ENCODE measurements at regions not wholly inside any gene's neighbourhood (a gene's known extent, or its start where the extent isn't known, plus 50 kb on each side); places are given as distances from the start of the nearest gene placed in this dataset.
"Not testable (repeated sequence)": the region's sequence is repeated elsewhere in the genome, so short reads cannot be mapped to it uniquely, and the experiment has no call there.

DNA sequence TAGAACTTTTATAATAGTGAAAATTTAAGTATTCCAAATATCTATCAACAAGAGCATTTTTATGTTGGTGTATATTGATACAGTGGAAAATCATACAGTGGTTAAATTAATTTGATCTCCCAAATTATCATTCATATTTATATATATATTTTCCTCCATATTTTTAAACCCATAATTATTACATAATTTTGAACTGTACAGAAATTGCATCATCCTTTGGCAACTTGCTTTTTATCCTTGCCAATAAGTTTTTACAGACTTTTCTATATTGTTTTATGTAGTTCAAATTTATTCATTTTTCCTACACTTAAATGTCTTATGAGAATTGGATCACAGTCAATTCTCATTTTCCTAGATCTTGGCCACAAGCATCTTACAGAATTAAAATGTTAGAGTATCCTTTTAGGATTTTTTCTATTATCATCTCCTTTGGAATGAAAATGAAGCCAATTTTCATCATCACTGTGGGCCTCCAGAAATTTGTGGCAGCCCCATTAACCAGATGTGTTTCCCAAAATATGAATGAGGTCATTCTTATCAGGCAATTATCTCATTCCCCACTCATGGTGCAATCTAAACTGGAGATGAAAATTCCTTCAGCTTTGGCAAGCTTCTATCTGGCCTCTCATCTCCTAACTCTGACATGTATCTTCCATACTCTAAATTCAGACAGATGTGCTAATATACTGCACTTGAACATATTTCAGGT lies 94.2 kb upstream of the DLGAP1 start:
- no peak overlapping the region for H3K4me3 ChIP-seq (ENCODE audit: extremely low read depth, insufficient read depth, low read length, poor library complexity, severe bottlenecking)
- no peaks in the 10 kb centered on the region for H3K9me3 ChIP-seq (ENCODE audit: control insufficient read depth, low read length)
- H3K27ac ChIP-seq (ENCODE audit: low read depth, low read length, severe bottlenecking): peak overlapping the region; percentile 46
- H3K4me1 ChIP-seq (ENCODE audit: control insufficient read depth, insufficient read depth, low read length, poor library complexity, severe bottlenecking): peaks cover 5% of the 10 kb centered on the region
- H3K36me3 ChIP-seq (ENCODE audit: control insufficient read depth, insufficient read depth, low read length): no peaks in the 10 kb centered on the region

DNA sequence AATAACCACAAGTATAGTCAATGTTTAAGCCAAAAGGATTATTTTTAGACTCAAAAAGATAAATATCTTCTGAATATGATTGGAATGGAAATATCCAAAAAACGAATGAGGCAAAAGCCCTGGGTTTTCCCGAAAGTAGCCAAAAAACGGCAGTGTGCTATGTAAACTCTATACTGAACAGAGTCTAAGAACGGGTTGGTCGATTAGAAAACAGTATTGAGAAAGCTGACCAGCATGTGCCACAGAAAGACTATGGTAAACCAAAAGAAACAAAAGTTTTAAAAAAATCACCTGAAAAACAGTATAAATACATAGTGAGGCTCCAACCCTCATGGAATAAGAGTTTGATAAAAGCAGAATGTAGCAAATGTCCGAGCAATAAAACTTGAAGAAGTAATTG lies 92.0 kb upstream of the DLGAP1 start:
- Histone ChIP-seq H3K27ac (ENCODE audit: low read depth, low read length, severe bottlenecking) (no peak overlapping the region), H3K9me3 (ENCODE audit: control insufficient read depth, low read length) (no peaks in the 10 kb centered on the region)
- WGBS, 2 experiments (ENCODE audit: insufficient coverage in 2 of 2): 85 to 97% methylated on average over 4 to 5 of the region's 6 CpGs

DNA sequence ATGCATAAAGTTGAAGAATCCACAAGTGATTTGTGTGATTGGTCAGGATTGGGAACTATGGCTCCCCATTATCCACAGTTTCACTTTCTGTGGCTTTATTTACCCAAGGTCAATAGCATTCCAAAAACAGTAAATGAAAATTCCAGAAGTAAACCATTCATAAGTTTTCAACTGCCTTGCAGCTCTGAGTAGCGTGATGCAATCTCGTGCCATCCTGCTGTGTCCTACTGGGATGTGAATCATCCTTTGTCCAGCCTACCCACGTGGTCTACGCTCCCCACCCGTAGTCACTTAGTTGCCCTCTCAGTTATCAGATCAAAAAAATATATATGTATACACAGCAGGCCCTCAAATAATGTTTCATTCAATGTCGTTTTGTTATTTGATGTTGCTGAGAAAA lies 89.0 kb upstream of the DLGAP1 start:
- H3K9me3 ChIP-seq (ENCODE audit: control insufficient read depth, low read length): no peaks in the 10 kb centered on the region
- 82 to 89% methylated on average over 2 to 4 of the region's 6 CpGs for WGBS, 2 experiments (ENCODE audit: insufficient coverage in 2 of 2)
- H3K36me3 ChIP-seq (ENCODE audit: control insufficient read depth, insufficient read depth, low read length): no peaks in the 10 kb centered on the region
- H3K4me3 ChIP-seq (ENCODE audit: extremely low read depth, insufficient read depth, low read length, poor library complexity, severe bottlenecking): no peak overlapping the region
- no peak overlapping the region for H3K27ac ChIP-seq (ENCODE audit: low read depth, low read length, severe bottlenecking)
- H3K4me1 ChIP-seq (ENCODE audit: control insufficient read depth, insufficient read depth, low read length, poor library complexity, severe bottlenecking): no peaks in the 10 kb centered on the region

More for the DNA sequence above, 92.0 kb upstream of the DLGAP1 start:
- Histone ChIP-seq H3K4me3 (ENCODE audit: extremely low read depth, insufficient read depth, low read length, poor library complexity, severe bottlenecking) (no peak overlapping the region), H3K36me3 (ENCODE audit: control insufficient read depth, insufficient read depth, low read length) (no peaks in the 10 kb centered on the region), H3K4me1 (ENCODE audit: control insufficient read depth, insufficient read depth, low read length, poor library complexity, severe bottlenecking) (peaks cover 5% of the 10 kb centered on the region)

DNA sequence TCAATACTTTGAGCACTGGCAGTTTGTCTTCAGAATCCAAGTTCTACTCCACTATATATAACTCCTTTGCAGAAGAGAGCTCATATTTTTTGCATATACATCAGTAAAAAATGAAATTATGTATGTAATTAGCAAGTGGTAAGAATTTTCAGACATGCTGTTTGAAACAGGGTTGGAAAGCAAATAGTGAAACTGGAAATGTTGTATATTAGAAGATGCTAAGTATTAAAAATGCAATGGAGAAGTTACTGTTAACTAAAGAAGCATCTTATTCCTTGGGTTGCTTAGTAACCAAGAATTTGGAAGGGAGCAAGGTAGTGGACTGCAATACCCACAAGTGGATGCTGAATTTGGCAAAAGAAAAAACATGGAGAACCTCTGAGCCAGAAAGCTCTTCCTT lies 88.6 kb upstream of the DLGAP1 start:
- no peaks in the 10 kb centered on the region for H3K4me1 ChIP-seq (ENCODE audit: control insufficient read depth, insufficient read depth, low read length, poor library complexity, severe bottlenecking)
- no peak overlapping the region for H3K4me3 ChIP-seq (ENCODE audit: extremely low read depth, insufficient read depth, low read length, poor library complexity, severe bottlenecking)
- no peaks in the 10 kb centered on the region for H3K36me3 ChIP-seq (ENCODE audit: control insufficient read depth, insufficient read depth, low read length)
- no peaks in the 10 kb centered on the region for H3K9me3 ChIP-seq (ENCODE audit: control insufficient read depth, low read length)
- no peak overlapping the region for H3K27ac ChIP-seq (ENCODE audit: low read depth, low read length, severe bottlenecking)

DNA sequence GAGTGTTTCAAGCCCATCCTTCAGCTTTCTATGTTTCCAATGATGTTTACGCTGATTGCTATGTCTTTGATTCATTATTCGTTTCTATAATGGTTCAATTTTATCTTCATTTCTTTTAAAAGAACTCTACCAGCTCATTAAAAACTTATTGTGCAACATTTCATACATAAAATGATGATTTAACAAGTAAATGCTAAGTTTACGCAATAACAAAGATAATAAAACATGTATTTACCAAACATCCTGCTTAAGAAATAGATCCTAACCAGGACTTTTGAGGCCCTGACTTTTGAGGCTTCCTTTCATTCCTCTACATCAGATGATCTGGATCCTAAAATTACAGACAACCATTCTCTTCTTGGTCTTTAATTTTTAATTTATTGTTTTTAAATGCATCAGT lies 86.5 kb upstream of the DLGAP1 start:
- WGBS, 2 experiments (ENCODE audit: insufficient coverage in 2 of 2): no CpG with 5 or more reads among the region's 3 CpGs
- Histone ChIP-seq H3K27ac (ENCODE audit: low read depth, low read length, severe bottlenecking) (no peak overlapping the region), H3K4me1 (ENCODE audit: control insufficient read depth, insufficient read depth, low read length, poor library complexity, severe bottlenecking) (no peaks in the 10 kb centered on the region), H3K36me3 (ENCODE audit: control insufficient read depth, insufficient read depth, low read length) (no peaks in the 10 kb centered on the region), H3K4me3 (ENCODE audit: extremely low read depth, insufficient read depth, low read length, poor library complexity, severe bottlenecking) (no peak overlapping the region), H3K9me3 (ENCODE audit: control insufficient read depth, low read length) (peaks cover 10% of the 10 kb centered on the region)

DNA sequence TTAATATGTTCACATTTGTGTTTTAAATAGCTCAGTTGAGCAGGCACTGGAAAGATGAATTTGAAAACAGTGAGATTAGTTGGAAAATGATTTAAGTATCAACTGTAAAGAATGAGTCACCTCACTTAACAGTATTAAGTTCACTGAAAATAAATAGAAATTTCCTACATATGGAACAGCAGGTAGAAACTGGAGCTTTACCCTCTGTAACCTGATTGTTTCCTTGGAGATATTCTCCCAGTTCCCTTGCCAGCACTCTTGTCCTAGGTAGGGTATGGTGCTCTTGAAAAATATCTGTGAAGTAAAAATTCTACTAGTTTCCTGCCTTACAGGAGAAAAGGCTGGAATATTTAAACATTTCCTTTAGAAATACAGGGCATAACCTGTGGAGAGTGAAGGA lies 81.3 kb upstream of the DLGAP1 start:
- no peaks in the 10 kb centered on the region for H3K36me3 ChIP-seq (ENCODE audit: control insufficient read depth, insufficient read depth, low read length)
- no peak overlapping the region for H3K27ac ChIP-seq (ENCODE audit: low read depth, low read length, severe bottlenecking)
- H3K9me3 ChIP-seq (ENCODE audit: control insufficient read depth, low read length): peaks cover 22% of the 10 kb centered on the region
- no peaks in the 10 kb centered on the region for H3K4me1 ChIP-seq (ENCODE audit: control insufficient read depth, insufficient read depth, low read length, poor library complexity, severe bottlenecking)
- no peak overlapping the region for H3K4me3 ChIP-seq (ENCODE audit: extremely low read depth, insufficient read depth, low read length, poor library complexity, severe bottlenecking)

DNA sequence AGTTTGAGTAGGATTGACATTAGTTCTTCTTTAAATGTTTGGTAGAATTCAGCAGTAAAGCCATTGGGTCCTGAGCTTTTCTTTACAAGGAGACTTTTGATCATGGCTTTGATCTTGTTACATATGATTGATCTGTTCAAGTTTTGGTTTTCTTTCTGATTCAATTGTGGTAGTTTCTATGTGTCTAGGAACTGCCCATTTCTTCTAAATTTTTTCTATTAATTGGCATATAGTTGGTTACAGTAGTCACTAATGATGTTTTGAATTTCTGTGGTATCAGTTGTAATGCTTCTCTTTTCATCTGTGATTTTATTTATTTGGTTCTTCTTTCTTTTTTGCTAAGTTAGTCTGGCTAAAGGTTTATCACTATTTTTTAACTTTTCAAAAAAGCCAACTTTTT lies 73.3 kb upstream of the DLGAP1 start:
- Histone ChIP-seq H3K4me3 (ENCODE audit: extremely low read depth, insufficient read depth, low read length, poor library complexity, severe bottlenecking) (no peak overlapping the region), H3K27ac (ENCODE audit: low read depth, low read length, severe bottlenecking) (no peak overlapping the region), H3K36me3 (ENCODE audit: control insufficient read depth, insufficient read depth, low read length) (no peaks in the 10 kb centered on the region), H3K4me1 (ENCODE audit: control insufficient read depth, insufficient read depth, low read length, poor library complexity, severe bottlenecking) (no peaks in the 10 kb centered on the region), H3K9me3 (ENCODE audit: control insufficient read depth, low read length) (no peaks in the 10 kb centered on the region)

DNA sequence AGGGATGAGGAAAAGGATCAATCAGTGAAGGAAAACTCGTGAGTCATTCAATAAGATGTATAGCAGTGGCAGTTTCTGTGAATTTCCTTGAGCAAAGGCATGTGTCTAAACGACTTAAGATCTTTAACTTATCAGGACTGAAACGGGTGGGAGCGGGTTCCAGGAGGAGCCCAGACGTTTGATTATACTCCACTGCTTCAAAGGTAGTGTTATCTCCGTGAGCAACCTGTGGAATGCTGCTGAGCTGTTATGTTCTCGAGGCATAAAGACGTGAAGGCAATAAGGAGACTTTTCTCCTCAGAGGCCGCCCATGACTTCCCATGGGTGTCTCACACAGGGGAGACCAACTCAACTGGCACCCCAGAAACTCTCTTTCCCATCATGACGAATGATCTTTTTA lies 72.7 kb upstream of the DLGAP1 start:
- H3K9me3 ChIP-seq (ENCODE audit: control insufficient read depth, low read length); H3K36me3 ChIP-seq (ENCODE audit: control insufficient read depth, insufficient read depth, low read length); H3K4me1 ChIP-seq (ENCODE audit: control insufficient read depth, insufficient read depth, low read length, poor library complexity, severe bottlenecking); H3K27ac ChIP-seq (ENCODE audit: low read depth, low read length, severe bottlenecking); H3K4me3 ChIP-seq (ENCODE audit: extremely low read depth, insufficient read depth, low read length, poor library complexity, severe bottlenecking): not testable (repeated sequence)
- 53 to 54% methylated on average over 4 to 7 of the region's 10 CpGs for WGBS, 2 experiments (ENCODE audit: insufficient coverage in 2 of 2)

DNA sequence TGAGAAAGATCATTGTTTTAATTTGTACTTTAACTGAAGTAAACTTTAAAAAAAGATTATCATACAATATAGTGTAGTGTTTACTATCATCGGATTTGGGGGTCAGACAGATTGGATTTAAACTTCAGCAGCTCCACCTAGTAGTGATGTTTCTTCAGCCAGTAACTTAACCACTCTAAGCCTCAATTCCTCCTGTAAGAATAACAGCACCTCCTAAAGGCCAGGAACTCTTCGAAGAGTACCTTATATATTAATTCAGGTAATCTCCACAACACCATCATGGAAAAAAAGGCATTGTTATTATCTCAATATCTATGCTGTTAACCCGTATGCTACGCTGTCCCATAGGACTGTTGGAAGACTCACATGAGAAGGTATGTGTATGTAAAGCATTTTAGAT lies 69.0 kb upstream of the DLGAP1 start:
- no CpG with 5 or more reads among the region's 4 CpGs for WGBS, 2 experiments (ENCODE audit: insufficient coverage in 2 of 2)
- Histone ChIP-seq H3K4me3 (ENCODE audit: extremely low read depth, insufficient read depth, low read length, poor library complexity, severe bottlenecking) (no peak overlapping the region), H3K36me3 (ENCODE audit: control insufficient read depth, insufficient read depth, low read length) (no peaks in the 10 kb centered on the region), H3K4me1 (ENCODE audit: control insufficient read depth, insufficient read depth, low read length, poor library complexity, severe bottlenecking) (no peaks in the 10 kb centered on the region), H3K9me3 (ENCODE audit: control insufficient read depth, low read length) (no peaks in the 10 kb centered on the region), H3K27ac (ENCODE audit: low read depth, low read length, severe bottlenecking) (no peak overlapping the region)

DNA sequence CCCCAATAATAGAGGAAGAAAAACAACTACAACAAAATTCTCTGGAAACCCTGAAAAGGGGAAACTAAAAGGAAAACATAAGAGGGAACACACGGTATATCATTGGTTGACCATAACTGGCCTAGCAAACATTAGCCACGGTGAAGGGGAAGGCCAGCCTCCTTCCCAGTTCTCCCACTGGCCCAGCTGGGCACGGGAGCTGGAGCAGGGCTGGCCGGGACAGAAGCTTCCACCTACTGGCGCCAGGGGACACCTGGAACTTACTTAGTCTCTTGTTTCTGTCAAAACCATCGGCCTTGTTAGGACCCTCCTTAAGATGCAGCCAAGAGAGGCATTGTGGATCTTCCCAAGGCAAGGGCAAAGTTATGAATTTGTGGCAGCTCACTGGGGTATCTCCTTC lies 56.1 kb upstream of the DLGAP1 start:
- Histone ChIP-seq H3K9me3 (ENCODE audit: control insufficient read depth, low read length) (no peaks in the 10 kb centered on the region), H3K4me3 (ENCODE audit: extremely low read depth, insufficient read depth, low read length, poor library complexity, severe bottlenecking) (no peak overlapping the region), H3K36me3 (ENCODE audit: control insufficient read depth, insufficient read depth, low read length) (no peaks in the 10 kb centered on the region), H3K4me1 (ENCODE audit: control insufficient read depth, insufficient read depth, low read length, poor library complexity, severe bottlenecking) (no peaks in the 10 kb centered on the region), H3K27ac (ENCODE audit: low read depth, low read length, severe bottlenecking) (no peak overlapping the region)
- WGBS, 2 experiments (ENCODE audit: insufficient coverage in 2 of 2): 91 to 92% methylated on average over 5 to 6 of the region's 6 CpGs

DNA sequence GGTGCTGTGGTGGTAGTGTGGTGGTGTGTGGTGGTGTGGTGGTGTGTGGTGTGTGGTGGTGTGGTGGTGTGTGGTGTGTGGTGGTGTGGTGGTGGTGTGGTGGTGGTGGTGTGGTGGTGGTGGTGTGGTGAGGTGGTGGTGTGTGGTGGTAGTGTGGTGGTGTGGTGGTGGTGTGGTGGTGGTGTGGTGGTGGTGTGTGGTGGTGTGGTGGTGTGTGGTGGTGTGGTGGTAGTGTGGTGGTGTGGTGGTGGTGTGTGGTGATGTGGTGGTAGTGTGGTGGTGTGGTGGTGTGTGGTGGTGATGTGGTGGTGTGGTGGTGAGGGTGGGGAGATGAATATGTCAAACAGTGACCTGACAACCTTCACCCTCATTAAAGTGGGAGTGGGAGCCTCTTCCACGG lies 55.6 kb upstream of the DLGAP1 start:
- Histone ChIP-seq H3K27ac (ENCODE audit: low read depth, low read length, severe bottlenecking) (no peak overlapping the region), H3K9me3 (ENCODE audit: control insufficient read depth, low read length) (no peaks in the 10 kb centered on the region), H3K4me3 (ENCODE audit: extremely low read depth, insufficient read depth, low read length, poor library complexity, severe bottlenecking) (no peak overlapping the region), H3K36me3 (ENCODE audit: control insufficient read depth, insufficient read depth, low read length) (no peaks in the 10 kb centered on the region), H3K4me1 (ENCODE audit: control insufficient read depth, insufficient read depth, low read length, poor library complexity, severe bottlenecking) (no peaks in the 10 kb centered on the region)
- no CpG with 5 or more reads among the region's 1 CpG for WGBS, 2 experiments (ENCODE audit: insufficient coverage in 2 of 2)

DNA sequence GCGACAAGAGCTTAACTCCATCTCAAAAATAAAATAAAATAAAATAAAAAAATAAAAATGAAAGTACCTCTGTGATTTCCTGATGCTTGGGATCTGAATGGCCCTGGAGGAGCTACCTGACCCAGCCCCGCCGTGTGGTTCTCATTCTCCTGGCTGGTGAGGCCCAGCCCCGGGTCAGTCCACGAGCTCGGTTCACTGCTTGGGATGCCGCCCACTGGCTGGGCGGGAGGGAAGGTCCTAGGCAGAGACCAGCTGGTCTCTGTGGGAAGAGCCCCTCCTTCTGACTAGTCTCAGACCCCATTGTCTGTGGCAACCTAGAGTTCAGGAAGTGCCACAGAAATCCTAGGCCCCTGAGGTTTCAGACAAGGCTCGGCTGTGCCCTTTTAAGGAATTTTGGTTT lies 55.1 kb upstream of the DLGAP1 start:
- Histone ChIP-seq H3K27ac (ENCODE audit: low read depth, low read length, severe bottlenecking) (no peak overlapping the region), H3K9me3 (ENCODE audit: control insufficient read depth, low read length) (no peaks in the 10 kb centered on the region), H3K4me1 (ENCODE audit: control insufficient read depth, insufficient read depth, low read length, poor library complexity, severe bottlenecking) (no peaks in the 10 kb centered on the region), H3K36me3 (ENCODE audit: control insufficient read depth, insufficient read depth, low read length) (no peaks in the 10 kb centered on the region), H3K4me3 (ENCODE audit: extremely low read depth, insufficient read depth, low read length, poor library complexity, severe bottlenecking) (no peak overlapping the region)
- WGBS, 2 experiments (ENCODE audit: insufficient coverage in 2 of 2): 83 to 95% methylated on average over 7 of the region's 9 CpGs
